ENCODE measurements at regions not wholly inside any gene's neighbourhood (a gene's known extent, or its start where the extent isn't known, plus 50 kb on each side); places are given as distances from the start of the nearest gene placed in this dataset.
"Not testable (repeated sequence)": the region's sequence is repeated elsewhere in the genome, so short reads cannot be mapped to it uniquely, and the experiment has no call there.

DNA sequence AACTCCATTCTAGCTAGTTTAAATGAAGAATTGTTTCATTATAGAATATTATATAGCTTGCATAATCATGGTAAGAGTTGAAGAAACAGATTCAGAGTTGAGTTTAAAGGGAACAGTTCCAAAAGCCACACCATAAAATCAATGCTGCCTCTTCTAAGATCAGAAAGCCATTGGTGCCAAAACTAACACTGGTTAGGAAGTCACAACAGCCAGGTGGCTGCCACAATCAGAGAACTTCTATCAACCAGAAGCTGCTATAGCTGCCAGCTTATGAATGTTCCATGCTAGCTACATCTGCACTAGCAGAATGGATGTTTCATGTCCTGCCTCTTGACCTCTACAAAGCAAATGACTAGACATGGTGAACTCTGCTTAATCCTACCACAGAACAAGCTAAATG lies 583.1 kb upstream of the LRRN3 start:
- intact Hi-C loops (cut with DNase I) = no loop called here
- TF ChIP-seq POLR2A (IDR thresholded peaks at IDR 0.05) = no peak
- TF ChIP-seq, protein P1, sequence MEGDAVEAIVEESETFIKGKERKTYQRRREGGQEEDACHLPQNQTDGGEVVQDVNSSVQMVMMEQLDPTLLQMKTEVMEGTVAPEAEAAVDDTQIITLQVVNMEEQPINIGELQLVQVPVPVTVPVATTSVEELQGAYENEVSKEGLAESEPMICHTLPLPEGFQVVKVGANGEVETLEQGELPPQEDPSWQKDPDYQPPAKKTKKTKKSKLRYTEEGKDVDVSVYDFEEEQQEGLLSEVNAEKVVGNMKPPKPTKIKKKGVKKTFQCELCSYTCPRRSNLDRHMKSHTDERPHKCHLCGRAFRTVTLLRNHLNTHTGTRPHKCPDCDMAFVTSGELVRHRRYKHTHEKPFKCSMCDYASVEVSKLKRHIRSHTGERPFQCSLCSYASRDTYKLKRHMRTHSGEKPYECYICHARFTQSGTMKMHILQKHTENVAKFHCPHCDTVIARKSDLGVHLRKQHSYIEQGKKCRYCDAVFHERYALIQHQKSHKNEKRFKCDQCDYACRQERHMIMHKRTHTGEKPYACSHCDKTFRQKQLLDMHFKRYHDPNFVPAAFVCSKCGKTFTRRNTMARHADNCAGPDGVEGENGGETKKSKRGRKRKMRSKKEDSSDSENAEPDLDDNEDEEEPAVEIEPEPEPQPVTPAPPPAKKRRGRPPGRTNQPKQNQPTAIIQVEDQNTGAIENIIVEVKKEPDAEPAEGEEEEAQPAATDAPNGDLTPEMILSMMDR (IDR thresholded peaks at IDR 0.05) = no peak
- Histone ChIP-seq H3K4me3 (replicated peaks in 1 of 3) (no peak overlapping the region), H3K9me3 (no peaks in the 10 kb centered on the region), H3K27me3 (no peaks in the 10 kb centered on the region), H3K27ac (no peak overlapping the region), H3K36me3 (no peaks in the 10 kb centered on the region), H3K4me1 (no peaks in the 10 kb centered on the region)
- no peak for DNase-seq

DNA sequence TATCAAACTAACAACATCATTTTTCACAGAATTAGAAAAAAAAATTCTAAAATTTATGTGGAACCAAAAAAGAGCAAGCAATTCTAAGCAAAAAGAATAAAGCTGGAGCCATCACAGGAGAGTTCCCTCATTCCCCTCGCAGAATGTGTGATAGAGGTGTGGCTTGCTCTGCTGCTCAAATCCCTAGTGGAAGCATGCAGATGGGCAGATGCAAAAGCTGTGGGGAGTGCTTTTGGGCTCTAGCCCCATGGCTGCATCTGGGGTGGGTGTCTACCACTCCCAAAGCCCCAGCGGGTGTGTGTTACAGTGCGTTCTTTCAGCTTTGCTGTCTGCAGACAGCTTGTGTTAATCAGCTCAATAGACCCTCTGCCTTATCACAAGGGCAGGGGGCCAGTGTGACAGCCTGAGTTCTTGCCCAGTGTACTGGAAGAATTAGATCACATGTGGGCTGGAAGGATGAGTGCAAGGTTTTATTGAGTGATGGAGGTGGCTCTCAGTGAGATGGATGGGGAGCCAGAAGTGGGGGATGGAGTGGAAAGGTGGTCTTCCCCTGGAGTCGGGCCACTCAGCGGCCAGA lies 575.9 kb upstream of the LRRN3 start:
- H3K4me3 ChIP-seq (replicated peaks in 1 of 3); H3K4me1 ChIP-seq; H3K9me3 ChIP-seq; H3K27me3 ChIP-seq; DNase-seq; H3K36me3 ChIP-seq; H3K27ac ChIP-seq; intact Hi-C loops (cut with DNase I): not testable (repeated sequence)
- 44 to 53% methylated on average over 5 of the region's 5 CpGs for WGBS, 2 donors

DNA sequence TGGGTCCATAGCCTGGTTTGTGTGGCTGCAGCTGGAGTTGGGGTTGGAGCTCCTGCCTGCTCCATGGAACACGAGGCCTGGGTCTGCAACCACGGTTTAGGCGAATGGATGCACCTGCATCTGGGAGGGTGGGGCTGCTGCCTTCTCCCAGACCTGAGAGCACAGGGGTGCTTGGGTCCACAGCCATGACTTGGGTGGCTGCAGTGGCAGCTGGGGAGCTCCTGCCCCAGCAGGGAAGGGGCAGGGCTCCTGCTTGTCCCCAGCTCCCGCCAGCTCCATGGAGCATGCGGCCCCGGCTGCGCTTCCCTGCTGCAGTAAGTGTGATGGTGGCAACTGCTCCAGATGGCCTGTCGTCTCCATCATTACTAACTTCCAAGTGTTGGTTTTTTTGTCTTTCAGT lies 571.1 kb upstream of the LRRN3 start:
- no peak for TF ChIP-seq POLR2A (IDR thresholded peaks at IDR 0.05)
- TF ChIP-seq, protein P1 (IDR thresholded peaks at IDR 0.05) = no peak
- Histone ChIP-seq H3K4me1 (no peaks in the 10 kb centered on the region), H3K9me3 (no peaks in the 10 kb centered on the region), H3K36me3 (no peaks in the 10 kb centered on the region), H3K27ac (no peak overlapping the region), H3K4me3 (replicated peaks in 1 of 3) (no peak overlapping the region), H3K27me3 (no peaks in the 10 kb centered on the region)
- intact Hi-C loops (cut with DNase I) = no loop called here
- 88 to 96% methylated on average over 8 of the region's 8 CpGs for WGBS, 2 donors
- DNase-seq = no peak

DNA sequence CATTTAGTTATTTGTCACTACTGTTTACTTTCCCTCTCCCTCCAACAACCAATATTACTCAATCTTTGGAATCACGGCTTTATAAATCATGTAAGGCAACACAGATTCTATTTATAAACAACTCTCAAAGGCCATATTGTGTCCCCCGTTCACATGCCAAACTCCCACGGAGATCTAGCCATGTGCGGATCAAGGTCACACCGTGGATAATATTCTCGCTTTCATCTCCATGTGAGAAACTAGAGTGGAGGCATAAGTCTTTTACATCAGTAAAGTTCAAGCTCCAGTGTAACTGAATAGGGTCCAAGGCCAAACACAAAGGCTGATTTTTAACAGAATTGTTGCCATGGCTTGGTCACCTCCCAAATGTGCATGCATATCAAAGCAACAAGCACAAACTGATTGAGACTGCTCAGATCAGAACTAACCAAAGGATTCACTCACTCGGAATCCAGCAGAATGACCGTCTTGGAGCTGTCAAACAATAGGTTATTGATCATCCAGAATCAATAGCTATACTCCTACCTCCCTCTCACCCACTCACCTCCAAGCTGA lies 569.5 kb upstream of the LRRN3 start:
- no peak for DNase-seq
- no peaks in the 10 kb centered on the region for H3K36me3 ChIP-seq
- no peak for TF ChIP-seq POLR2A (IDR thresholded peaks at IDR 0.05)
- TF ChIP-seq, protein P1 (IDR thresholded peaks at IDR 0.05) = no peak
- no peak overlapping the region for H3K4me3 ChIP-seq (replicated peaks in 1 of 3)
- H3K27ac ChIP-seq = no peak overlapping the region
- intact Hi-C loops (cut with DNase I) = no loop called here
- H3K9me3 ChIP-seq = no peaks in the 10 kb centered on the region
- 86% methylated on average over 8 of the region's 8 CpGs for WGBS, 2 donors
- no peaks in the 10 kb centered on the region for H3K27me3 ChIP-seq
- H3K4me1 ChIP-seq = no peaks in the 10 kb centered on the region

DNA sequence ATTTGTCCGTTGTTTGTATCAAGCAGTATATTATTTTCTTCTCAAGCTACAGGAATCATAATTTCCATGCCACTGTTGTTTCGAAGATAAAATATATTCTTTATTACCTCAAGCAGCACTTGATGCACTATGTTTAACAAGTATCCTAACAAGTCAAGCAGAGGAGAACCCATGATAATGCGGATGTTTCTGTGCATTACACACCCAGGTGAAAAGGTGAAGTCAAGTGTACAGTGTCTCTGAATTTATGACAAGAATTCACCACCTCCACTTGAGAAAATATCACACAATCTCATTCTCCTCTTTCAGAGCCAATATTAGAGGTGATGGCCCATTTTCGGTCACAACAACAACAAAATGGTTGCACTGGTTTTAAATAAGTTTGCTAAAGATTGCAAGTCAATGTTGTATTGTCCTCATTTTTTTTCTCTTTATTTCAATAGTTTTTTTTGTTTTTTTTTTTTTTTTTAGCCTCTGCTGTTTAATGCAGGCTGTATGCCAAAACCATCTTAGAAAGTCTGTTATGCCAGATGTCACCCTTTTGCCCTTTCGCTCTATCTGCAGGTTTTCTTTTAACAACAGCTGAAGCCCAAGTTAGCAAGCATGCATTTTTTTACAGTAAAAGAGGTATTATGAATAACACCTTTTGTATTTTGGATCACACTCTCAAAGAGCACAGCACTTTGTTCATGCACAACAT lies 568.7 kb upstream of the LRRN3 start:
- intact Hi-C loops (cut with DNase I) = no loop called here
- TF ChIP-seq POLR2A (IDR thresholded peaks at IDR 0.05) = no peak
- TF ChIP-seq, protein P1 (IDR thresholded peaks at IDR 0.05) = no peak
- H3K4me3 ChIP-seq (replicated peaks in 1 of 3) = no peak overlapping the region
- no peaks in the 10 kb centered on the region for H3K36me3 ChIP-seq
- H3K9me3 ChIP-seq = no peaks in the 10 kb centered on the region
- no peaks in the 10 kb centered on the region for H3K27me3 ChIP-seq
- 79% methylated on average over 5 of the region's 5 CpGs for WGBS, 2 donors
- H3K27ac ChIP-seq = no peak overlapping the region
- DNase-seq = no peak
- H3K4me1 ChIP-seq = no peaks in the 10 kb centered on the region

All from thyroid gland (tissue), 4 donors.